ENCODE measurements at regions not wholly inside any gene's neighbourhood (a gene's known extent, or its start where the extent isn't known, plus 50 kb on each side); places are given as distances from the start of the nearest gene placed in this dataset.
A peak's percentile ranks its signal among the peaks of the same experiment; 100 is the strongest.

DNA sequence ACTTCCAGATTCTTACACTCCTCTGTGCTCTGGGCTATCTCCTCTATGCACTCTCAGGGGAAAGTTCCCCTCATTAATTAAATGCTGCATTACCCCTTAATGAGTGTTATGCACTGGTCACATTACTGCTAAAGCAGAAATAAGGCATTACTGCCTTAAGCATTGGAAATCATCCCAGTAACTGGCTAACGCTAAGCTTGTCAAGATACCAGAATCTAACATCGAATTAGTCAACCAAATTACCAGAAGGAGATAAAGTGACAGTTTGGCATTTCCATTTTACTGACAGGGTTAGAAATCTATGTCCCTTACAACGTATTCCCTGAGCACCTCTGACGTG, 69.5 kb upstream of the FAM169A start (continued):
- TF ChIP-seq TCF4 (CRISPR knock-in tag; IDR thresholded peaks at IDR 0.05; ENCODE audit: borderline replicate concordance): no peak

- TF ChIP-seq ISL1 (CRISPR knock-in tag; IDR thresholded peaks at IDR 0.05) (no peak), SNAI2 (CRISPR knock-in tag; IDR thresholded peaks at IDR 0.05) (no peak), TOX (CRISPR knock-in tag; IDR thresholded peaks at IDR 0.05; ENCODE audit: borderline replicate concordance) (no peak), POU6F1 (CRISPR knock-in tag; IDR thresholded peaks at IDR 0.05; ENCODE audit: borderline replicate concordance, low read depth) (no peak)
- ATAC-seq: no peak; the same call in 1 of the 3 replicates
These were observed 69.0 kb upstream of the FAM169A start for GRCh38 chr5:74934949-74935751.

DNA sequence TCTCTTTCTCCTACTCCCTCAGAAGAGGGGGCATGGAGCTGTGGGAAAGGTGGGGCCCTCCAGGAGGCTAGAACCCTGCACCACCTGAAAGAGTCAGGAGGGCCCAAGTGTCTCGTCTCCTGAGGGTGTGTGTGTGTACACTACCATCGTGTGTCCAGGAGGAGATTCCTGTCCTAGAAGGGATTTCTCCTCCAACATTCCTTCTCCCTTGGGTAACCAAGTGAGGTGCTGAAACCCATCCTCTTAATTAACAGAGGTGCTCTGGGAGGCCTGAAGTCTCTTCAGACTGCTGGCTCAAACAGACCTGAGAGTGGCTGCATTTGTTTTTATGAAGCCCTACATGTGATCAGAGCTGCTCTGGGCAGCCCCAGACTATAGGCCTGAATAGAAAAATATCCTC, 61.1 kb upstream of the FAM169A start:
- ATAC-seq: no peak
- TF ChIP-seq TOX (CRISPR knock-in tag; IDR thresholded peaks at IDR 0.05; ENCODE audit: borderline replicate concordance) (no peak), CREB5 (CRISPR knock-in tag; IDR thresholded peaks at IDR 0.05; ENCODE audit: low read depth) (no peak), ZC3H10 (CRISPR knock-in tag; IDR thresholded peaks at IDR 0.05) (no peak), ARNTL (CRISPR knock-in tag; IDR thresholded peaks at IDR 0.05; ENCODE audit: borderline replicate concordance, low read depth) (no peak), BACH2 (CRISPR knock-in tag; IDR thresholded peaks at IDR 0.05; ENCODE audit: borderline replicate concordance) (no peak), PPARA (CRISPR knock-in tag; IDR thresholded peaks at IDR 0.05; ENCODE audit: borderline replicate concordance) (no peak), SNAI2 (CRISPR knock-in tag; IDR thresholded peaks at IDR 0.05) (no peak), TCF4 (CRISPR knock-in tag; IDR thresholded peaks at IDR 0.05; ENCODE audit: borderline replicate concordance) (no peak), OSR1 (CRISPR knock-in tag; IDR thresholded peaks at IDR 0.05) (no peak), POU6F1 (CRISPR knock-in tag; IDR thresholded peaks at IDR 0.05; ENCODE audit: borderline replicate concordance, low read depth) (no peak)
- TF ChIP-seq, protein P1, sequence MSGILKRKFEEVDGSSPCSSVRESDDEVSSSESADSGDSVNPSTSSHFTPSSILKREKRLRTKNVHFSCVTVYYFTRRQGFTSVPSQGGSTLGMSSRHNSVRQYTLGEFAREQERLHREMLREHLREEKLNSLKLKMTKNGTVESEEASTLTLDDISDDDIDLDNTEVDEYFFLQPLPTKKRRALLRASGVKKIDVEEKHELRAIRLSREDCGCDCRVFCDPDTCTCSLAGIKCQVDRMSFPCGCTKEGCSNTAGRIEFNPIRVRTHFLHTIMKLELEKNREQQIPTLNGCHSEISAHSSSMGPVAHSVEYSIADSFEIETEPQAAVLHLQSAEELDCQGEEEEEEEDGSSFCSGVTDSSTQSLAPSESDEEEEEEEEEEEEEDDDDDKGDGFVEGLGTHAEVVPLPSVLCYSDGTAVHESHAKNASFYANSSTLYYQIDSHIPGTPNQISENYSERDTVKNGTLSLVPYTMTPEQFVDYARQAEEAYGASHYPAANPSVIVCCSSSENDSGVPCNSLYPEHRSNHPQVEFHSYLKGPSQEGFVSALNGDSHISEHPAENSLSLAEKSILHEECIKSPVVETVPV (CRISPR knock-in tag; IDR thresholded peaks at IDR 0.05): no peak

DNA sequence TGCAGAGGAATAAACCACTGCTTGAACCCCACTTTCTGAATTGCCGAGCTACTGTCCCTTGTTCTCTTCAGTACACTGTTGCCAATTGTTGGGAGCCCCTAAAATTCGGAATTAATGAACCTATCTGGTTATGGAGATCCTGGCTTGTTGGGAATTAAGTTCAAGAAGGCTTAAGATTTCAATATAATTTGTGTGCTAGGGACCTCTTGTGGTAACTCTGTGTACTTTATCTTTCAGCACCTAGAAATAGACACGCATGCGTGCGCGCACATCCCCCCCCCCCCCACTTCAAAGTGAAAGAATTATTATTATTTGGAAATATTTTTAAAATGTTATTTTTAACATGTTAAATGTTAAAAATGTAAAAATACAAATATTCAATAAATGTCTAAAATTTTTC, 53.3 kb upstream of the FAM169A start:
- TF ChIP-seq ZNF70 (CRISPR knock-in tag; IDR thresholded peaks at IDR 0.05) (no peak), ESRRG (CRISPR knock-in tag; IDR thresholded peaks at IDR 0.05) (no peak), ZNF8 (CRISPR knock-in tag; IDR thresholded peaks at IDR 0.05) (no peak), SNAI2 (CRISPR knock-in tag; IDR thresholded peaks at IDR 0.05) (no peak), ZNF565 (CRISPR knock-in tag; conservative IDR thresholded peaks at IDR 0.05; ENCODE audit: low read depth) (no peak), RARB (CRISPR knock-in tag; IDR thresholded peaks at IDR 0.05) (no peak), BACH2 (CRISPR knock-in tag; IDR thresholded peaks at IDR 0.05; ENCODE audit: borderline replicate concordance) (no peak), CSDC2 (CRISPR knock-in tag; IDR thresholded peaks at IDR 0.05) (no peak), ZFP3 (CRISPR knock-in tag; IDR thresholded peaks at IDR 0.05) (no peak), CREB5 (CRISPR knock-in tag; IDR thresholded peaks at IDR 0.05; ENCODE audit: low read depth) (no peak), PPARA (CRISPR knock-in tag; IDR thresholded peaks at IDR 0.05; ENCODE audit: borderline replicate concordance) (no peak), TSHZ2 (CRISPR knock-in tag; IDR thresholded peaks at IDR 0.05) (no peak), TOX (CRISPR knock-in tag; IDR thresholded peaks at IDR 0.05; ENCODE audit: borderline replicate concordance) (no peak), OSR1 (CRISPR knock-in tag; IDR thresholded peaks at IDR 0.05) (no peak), ZC3H10 (CRISPR knock-in tag; IDR thresholded peaks at IDR 0.05) (no peak), ISL1 (CRISPR knock-in tag; IDR thresholded peaks at IDR 0.05) (no peak)
- TF ChIP-seq, protein P2, sequence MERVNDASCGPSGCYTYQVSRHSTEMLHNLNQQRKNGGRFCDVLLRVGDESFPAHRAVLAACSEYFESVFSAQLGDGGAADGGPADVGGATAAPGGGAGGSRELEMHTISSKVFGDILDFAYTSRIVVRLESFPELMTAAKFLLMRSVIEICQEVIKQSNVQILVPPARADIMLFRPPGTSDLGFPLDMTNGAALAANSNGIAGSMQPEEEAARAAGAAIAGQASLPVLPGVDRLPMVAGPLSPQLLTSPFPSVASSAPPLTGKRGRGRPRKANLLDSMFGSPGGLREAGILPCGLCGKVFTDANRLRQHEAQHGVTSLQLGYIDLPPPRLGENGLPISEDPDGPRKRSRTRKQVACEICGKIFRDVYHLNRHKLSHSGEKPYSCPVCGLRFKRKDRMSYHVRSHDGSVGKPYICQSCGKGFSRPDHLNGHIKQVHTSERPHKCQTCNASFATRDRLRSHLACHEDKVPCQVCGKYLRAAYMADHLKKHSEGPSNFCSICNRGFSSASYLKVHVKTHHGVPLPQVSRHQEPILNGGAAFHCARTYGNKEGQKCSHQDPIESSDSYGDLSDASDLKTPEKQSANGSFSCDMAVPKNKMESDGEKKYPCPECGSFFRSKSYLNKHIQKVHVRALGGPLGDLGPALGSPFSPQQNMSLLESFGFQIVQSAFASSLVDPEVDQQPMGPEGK (CRISPR knock-in tag; IDR thresholded peaks at IDR 0.05; ENCODE audit: borderline replicate concordance): no peak
- ATAC-seq: peak; percentile 86

Measured in SK-N-SH treated with all-trans-retinoic acid at 6 μM for 48 hours (cell line).